ENCODE measurements at regions not wholly inside any gene's neighbourhood (a gene's known extent, or its start where the extent isn't known, plus 50 kb on each side); places are given as distances from the start of the nearest gene placed in this dataset.
A peak's percentile ranks its signal among the peaks of the same experiment; 100 is the strongest.

GRCh38 chr6:165229216-165229615 lies 80.2 kb downstream of the C6orf118 start:
- no peak for DNase-seq (ENCODE audit: low read depth in 2 of 2)

- peak; percentile 84 to 86 for DNase-seq (ENCODE audit: low read depth in 2 of 2)
These were observed 81.6 kb downstream of the C6orf118 start for GRCh38 chr6:165227644-165228329.

- no peak for DNase-seq (ENCODE audit: low read depth in 2 of 2)
These were observed 85.7 kb downstream of the C6orf118 start for GRCh38 chr6:165223736-165224135.

- no peak for DNase-seq (ENCODE audit: low read depth in 2 of 2)
These were observed 86.3 kb downstream of the C6orf118 start for GRCh38 chr6:165223101-165223500.

GRCh38 chr6:165222315-165223025 lies 86.9 kb downstream of the C6orf118 start:
- DNase-seq (ENCODE audit: low read depth in 2 of 2) = no peak

GRCh38 chr6:165220045-165220444 lies 89.4 kb downstream of the C6orf118 start:
- no peak for DNase-seq (ENCODE audit: low read depth in 2 of 2)

- DNase-seq (ENCODE audit: low read depth in 2 of 2) = no peak
These were observed 89.8 kb downstream of the C6orf118 start for GRCh38 chr6:165219629-165220028.

- peak; percentile 43 to 45 for DNase-seq (ENCODE audit: low read depth in 2 of 2)
These were observed 90.6 kb downstream of the C6orf118 start for GRCh38 chr6:165218829-165219228.

- no peak for DNase-seq (ENCODE audit: low read depth in 2 of 2)
These were observed 102.6 kb downstream of the C6orf118 start for GRCh38 chr6:165206798-165207197.

GRCh38 chr6:165205632-165206031 lies 103.8 kb downstream of the C6orf118 start:
- no peak for DNase-seq (ENCODE audit: low read depth in 2 of 2)

- no peak for DNase-seq (ENCODE audit: low read depth in 2 of 2)
These were observed 104.4 kb downstream of the C6orf118 start for GRCh38 chr6:165204807-165205545.

- DNase-seq (ENCODE audit: low read depth in 2 of 2) = no peak
These were observed 109.2 kb downstream of the C6orf118 start for GRCh38 chr6:165200178-165200577.

- DNase-seq (ENCODE audit: low read depth in 2 of 2) = no peak
These were observed 117.9 kb downstream of the C6orf118 start for GRCh38 chr6:165191461-165191860.

GRCh38 chr6:165186441-165187205 lies 122.8 kb downstream of the C6orf118 start:
- DNase-seq (ENCODE audit: low read depth in 2 of 2) = no peak

GRCh38 chr6:165186041-165186440 lies 123.4 kb downstream of the C6orf118 start:
- no peak for DNase-seq (ENCODE audit: low read depth in 2 of 2)

- DNase-seq (ENCODE audit: low read depth in 2 of 2) = no peak
These were observed 125.0 kb downstream of the C6orf118 start for GRCh38 chr6:165184192-165184979.

GRCh38 chr6:165183496-165184140 lies 125.8 kb downstream of the C6orf118 start:
- no peak for DNase-seq (ENCODE audit: low read depth in 2 of 2)

- DNase-seq (ENCODE audit: low read depth in 2 of 2) = no peak
These were observed 126.3 kb downstream of the C6orf118 start for GRCh38 chr6:165183071-165183470.

- DNase-seq (ENCODE audit: low read depth in 2 of 2) = peak; percentile 41 to 54
These were observed 127.4 kb downstream of the C6orf118 start for GRCh38 chr6:165181951-165182414.

- DNase-seq (ENCODE audit: low read depth in 2 of 2) = no peak
These were observed 131.3 kb downstream of the C6orf118 start for GRCh38 chr6:165178056-165178455.
